HG02970 (cell line): ENCODE measurements at regions not wholly inside any gene's neighbourhood (a gene's known extent, or its start where the extent isn't known, plus 50 kb on each side); places are given as distances from the start of the nearest gene placed in this dataset.
"Not testable (repeated sequence)": the region's sequence is repeated elsewhere in the genome, so short reads cannot be mapped to it uniquely, and the experiment has no call there.

ENCODE experiments used
- ATAC-seq: cut with Tn5 transposase; IDR thresholded peaks from one replicate; pipeline ENCODE4 v1.9.1; 2021; ENCODE audit warnings: mild to moderate bottlenecking, moderate library complexity, moderate number of reproducible peaks; ENCODE audit not compliant: unreplicated experiment, low FRiP score

- ATAC-seq = peak; percentile 27
Observed at GRCh38 chr1:234962340-234962989, 166.2 kb downstream of the TOMM20 start.

GRCh38 chr1:234961456-234962339 is 166.9 kb downstream of the TOMM20 start:
- no peak for ATAC-seq

- ATAC-seq = no peak
Observed at GRCh38 chr1:234960722-234961455, 167.7 kb downstream of the TOMM20 start.

GRCh38 chr1:234958706-234959657 is 169.7 kb downstream of the TOMM20 start:
- ATAC-seq = no peak

- no peak for ATAC-seq
Observed at GRCh38 chr1:234958066-234958705, 170.5 kb downstream of the TOMM20 start.

- ATAC-seq = no peak
Observed at GRCh38 chr1:234957330-234958065, 171.1 kb downstream of the TOMM20 start.

- ATAC-seq = no peak
Observed at GRCh38 chr1:234956821-234957329, 171.8 kb downstream of the TOMM20 start.

- ATAC-seq = no peak
Observed at GRCh38 chr1:234955107-234955731, 173.4 kb downstream of the TOMM20 start.

- ATAC-seq = no peak
Observed at GRCh38 chr1:234954613-234955012, 174.0 kb downstream of the TOMM20 start.

GRCh38 chr1:234953655-234954405 is 174.8 kb downstream of the TOMM20 start:
- no peak for ATAC-seq

- no peak for ATAC-seq
Observed at GRCh38 chr1:234950598-234950997, 178.0 kb downstream of the TOMM20 start.

- ATAC-seq = not testable (repeated sequence)
Observed at GRCh38 chr1:234949528-234949927, 179.1 kb downstream of the TOMM20 start.

GRCh38 chr1:234944439-234945344 is 183.9 kb downstream of the TOMM20 start:
- ATAC-seq = no peak

- ATAC-seq = no peak
Observed at GRCh38 chr1:234943836-234944402, 184.7 kb downstream of the TOMM20 start.

GRCh38 chr1:234942879-234943506 is 185.6 kb downstream of the TOMM20 start:
- no peak for ATAC-seq

- ATAC-seq = no peak
Observed at GRCh38 chr1:234942012-234942332, 186.7 kb downstream of the TOMM20 start.
